CD1c-positive myeloid dendritic cell (primary cell): ENCODE measurements at regions not wholly inside any gene's neighbourhood (a gene's known extent, or its start where the extent isn't known, plus 50 kb on each side); places are given as distances from the start of the nearest gene placed in this dataset.

Experiments used
- DNase-seq: peaks from one replicate; pipeline ENCODE4 v3.0.0-alpha.2; 2016; ENCODE audit errors: extremely low spot score

DNA sequence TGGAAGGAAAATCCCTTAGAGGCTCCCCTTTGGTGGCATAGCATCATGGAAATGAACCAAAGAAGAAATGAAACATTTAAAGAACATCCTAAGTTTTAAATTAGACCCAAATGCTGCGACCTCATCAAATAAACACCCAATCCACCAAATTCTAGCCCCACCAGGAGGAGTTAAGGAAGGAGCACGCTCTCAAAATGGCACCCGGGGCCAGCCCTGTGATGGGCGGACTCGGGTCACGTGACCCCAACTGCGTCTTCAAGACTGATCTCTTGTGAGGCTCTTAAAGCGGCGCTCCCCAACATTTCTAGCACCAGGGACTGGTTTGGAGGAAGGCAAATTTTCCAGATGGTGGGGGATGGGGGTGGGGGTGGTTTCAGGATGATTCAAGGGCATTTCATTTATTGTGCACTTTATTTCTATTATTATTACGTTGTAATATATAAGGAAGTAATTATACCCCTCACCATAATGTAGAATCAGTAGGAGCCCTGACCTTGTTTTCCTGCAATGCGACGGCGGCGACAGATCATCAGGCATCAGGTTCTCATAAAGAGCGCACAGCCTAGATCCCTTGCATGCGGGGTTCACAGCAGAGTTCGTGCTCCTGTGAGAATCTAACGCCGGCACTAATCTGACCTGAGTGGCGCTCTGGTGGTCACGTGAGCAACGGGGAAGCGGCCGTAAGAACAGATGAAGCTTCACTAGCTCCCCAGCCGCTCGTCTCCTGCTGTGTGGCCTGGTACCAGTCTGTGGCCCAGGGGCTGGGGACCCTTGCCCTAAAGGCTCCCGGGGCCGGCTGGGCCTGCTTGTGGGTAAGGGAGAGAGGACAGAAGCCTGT lies 55.3 kb upstream of the SLC22A11 start:
- peak; percentile 3 for DNase-seq

DNA sequence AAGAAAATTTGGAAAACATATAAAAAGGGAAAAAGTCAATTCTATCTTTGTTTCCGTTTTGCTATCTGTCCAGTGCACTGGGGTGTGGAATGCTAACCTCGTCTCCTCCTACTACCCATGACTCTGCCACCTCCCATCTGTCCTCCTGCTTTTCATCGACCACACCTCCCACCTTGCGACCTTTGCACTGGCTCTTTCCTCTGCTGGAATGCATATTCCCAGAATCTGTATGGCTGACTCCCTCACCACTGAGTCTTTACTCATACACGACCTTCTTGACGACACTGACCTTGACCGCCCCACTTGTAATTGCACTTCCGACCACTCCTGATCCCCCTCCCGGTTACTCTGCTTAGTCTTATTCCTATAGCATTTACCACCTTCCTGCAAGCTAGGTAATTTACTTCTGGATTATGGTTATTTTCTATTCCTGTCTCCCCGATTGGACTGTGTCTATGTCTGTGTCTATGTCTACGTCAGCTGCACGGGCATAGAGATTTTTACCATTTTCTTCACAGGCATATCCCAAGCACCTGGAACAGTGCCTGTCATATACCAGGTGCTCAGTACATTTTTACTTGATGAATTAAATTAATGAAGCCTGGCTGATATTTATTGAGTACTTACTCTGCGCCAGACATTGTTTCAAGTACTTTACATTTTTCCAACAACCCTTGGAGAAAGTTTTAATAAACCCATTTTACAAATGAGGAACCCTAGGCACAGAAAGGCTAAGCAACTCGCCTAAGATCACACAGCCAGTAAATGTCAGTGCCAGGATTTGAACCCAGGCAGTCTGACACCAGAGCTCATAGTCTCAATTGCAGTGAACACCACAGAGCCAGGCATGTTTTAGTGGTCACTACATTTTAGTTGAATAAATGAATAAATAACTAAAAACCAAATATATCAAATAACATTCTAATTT lies 54.0 kb upstream of the SLC22A11 start:
- no peak for DNase-seq

DNA sequence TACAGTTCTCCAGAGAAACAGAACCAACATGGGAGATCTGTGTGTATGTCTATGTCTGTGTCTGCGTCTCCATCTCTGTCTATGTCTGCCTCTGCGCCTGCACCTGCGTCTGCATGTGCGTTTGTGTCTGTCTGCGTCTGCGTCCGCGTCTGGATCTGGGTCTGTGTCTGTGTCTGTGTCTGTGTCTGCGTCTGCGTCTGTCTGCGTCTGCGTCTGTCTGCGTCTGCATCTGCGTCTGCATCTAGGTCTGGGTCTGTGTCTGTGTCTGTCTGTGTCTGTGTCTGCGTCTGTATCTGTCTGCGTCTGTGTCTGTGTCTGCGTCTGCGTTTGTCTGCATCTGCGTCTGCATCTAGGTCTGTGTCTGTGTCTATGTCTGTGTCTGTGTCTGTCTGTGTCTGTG lies 53.1 kb upstream of the SLC22A11 start:
- no peak for DNase-seq

DNA sequence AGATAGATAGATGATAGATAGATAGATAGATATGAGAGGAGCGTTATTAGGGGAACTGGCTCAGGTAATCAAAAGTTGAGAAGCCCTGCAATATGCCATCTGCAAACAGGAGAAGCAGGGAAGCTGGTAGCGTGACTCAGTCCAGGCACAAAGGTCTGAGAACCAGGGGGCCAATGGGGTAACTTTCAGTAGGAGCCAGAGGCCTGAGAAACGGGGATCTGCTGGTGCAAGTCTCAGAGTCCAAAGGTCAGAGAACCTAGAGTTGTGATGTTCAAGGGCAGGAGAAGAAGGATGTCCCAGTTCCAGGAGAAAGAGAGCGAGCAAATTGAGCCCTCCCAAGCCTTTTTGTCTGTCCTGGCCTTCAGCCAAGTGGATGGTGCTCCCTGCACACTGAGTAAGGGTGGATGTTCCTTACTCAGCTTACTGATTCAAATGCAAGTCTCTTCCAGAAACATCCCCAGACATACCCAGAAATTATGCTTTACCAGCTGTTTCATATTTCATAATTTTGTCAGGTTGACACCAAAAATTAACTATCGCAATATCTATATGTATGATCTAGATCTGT lies 52.5 kb upstream of the SLC22A11 start:
- no peak for DNase-seq

DNA sequence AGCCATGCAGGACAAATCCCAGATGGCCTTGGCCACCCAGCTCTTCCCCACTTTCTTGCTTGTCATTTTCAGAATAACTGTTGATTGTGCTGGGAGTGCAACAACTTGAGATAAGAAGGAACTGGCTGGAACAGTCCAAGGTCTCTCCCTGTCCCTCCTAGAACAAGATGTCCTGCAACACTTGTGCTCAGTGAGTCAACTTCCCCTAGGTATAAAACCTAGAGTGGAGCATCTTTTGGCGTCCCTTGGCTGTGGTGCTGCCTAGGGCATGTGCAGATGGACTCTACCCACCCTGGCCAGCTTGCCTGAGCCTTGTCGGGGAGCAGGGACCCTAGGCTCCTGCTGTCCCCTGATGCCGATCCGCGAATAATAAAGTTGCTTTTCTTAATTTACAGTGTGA lies 50.7 kb upstream of the SLC22A11 start:
- DNase-seq: no peak
